ENCODE measurements at regions not wholly inside any gene's neighbourhood (a gene's known extent, or its start where the extent isn't known, plus 50 kb on each side); places are given as distances from the start of the nearest gene placed in this dataset.

- TF ChIP-seq LEF1 (IDR thresholded peaks at IDR 0.05; ENCODE audit: borderline replicate concordance) (no peak), HDGF (IDR thresholded peaks at IDR 0.05; ENCODE audit: borderline replicate concordance) (no peak), TARDBP (IDR thresholded peaks at IDR 0.05) (no peak), ZNF384 (IDR thresholded peaks at IDR 0.05) (no peak), SUZ12 (IDR thresholded peaks at IDR 0.05) (no peak), L3MBTL2 (conservative IDR thresholded peaks at IDR 0.05) (no peak), ELF4 (IDR thresholded peaks at IDR 0.05) (no peak), BHLHE40 (IDR thresholded peaks at IDR 0.05; ENCODE audit: borderline replicate concordance) (no peak)
- TF ChIP-seq, protein P1, sequence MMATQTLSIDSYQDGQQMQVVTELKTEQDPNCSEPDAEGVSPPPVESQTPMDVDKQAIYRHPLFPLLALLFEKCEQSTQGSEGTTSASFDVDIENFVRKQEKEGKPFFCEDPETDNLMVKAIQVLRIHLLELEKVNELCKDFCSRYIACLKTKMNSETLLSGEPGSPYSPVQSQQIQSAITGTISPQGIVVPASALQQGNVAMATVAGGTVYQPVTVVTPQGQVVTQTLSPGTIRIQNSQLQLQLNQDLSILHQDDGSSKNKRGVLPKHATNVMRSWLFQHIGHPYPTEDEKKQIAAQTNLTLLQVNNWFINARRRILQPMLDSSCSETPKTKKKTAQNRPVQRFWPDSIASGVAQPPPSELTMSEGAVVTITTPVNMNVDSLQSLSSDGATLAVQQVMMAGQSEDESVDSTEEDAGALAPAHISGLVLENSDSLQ (IDR thresholded peaks at IDR 0.05): no peak
These were observed 66.8 kb downstream of the NIBAN1 start for GRCh38 chr1:184907500-184907899.

Measured in HEK293T (cell line).